ENCODE measurements at regions not wholly inside any gene's neighbourhood (a gene's known extent, or its start where the extent isn't known, plus 50 kb on each side); places are given as distances from the start of the nearest gene placed in this dataset.

- H3K23ac ChIP-seq (ENCODE audit: insufficient read length): no peak overlapping the region
- H3K79me1 ChIP-seq (ENCODE audit: low read depth, low read length): no peaks in the 10 kb centered on the region
- no peak overlapping the region for H4K5ac ChIP-seq (ENCODE audit: insufficient read length, low read depth, low read length)
- no peaks in the 10 kb centered on the region for H3K79me2 ChIP-seq (ENCODE audit: control insufficient read depth in 1 of 2, insufficient read depth in 2 of 2, low read length in 2 of 2)
- no peaks in the 10 kb centered on the region for H3K9me3 ChIP-seq (ENCODE audit: insufficient read depth in 2 of 2, low read depth in 1 of 2, low read length in 1 of 2)
- no peaks in the 10 kb centered on the region for H3K36me3 ChIP-seq (ENCODE audit: control insufficient read depth in 2 of 4, insufficient read depth in 4 of 4, low read length in 3 of 4)
- H3K4me3 ChIP-seq (ENCODE audit: extremely low read depth in 1 of 4, insufficient read depth in 2 of 4, low read depth in 3 of 4, low read length in 4 of 4): no peak overlapping the region
- no peak overlapping the region for H3K56ac ChIP-seq (replicated peaks; ENCODE audit: insufficient read length, low read depth, low read length)
- ChIA-PET CTCF (ENCODE audit: partially characterized antibody) (no interaction called here), POLR2A (ENCODE audit: partially characterized antibody) (no interaction called here)
- no peaks in the 10 kb centered on the region; a peak in 1 of 7 replicates for H3K4me1 ChIP-seq (replicated peaks in 1 of 4; ENCODE audit: control insufficient read depth in 3 of 4, insufficient read depth in 4 of 4, low read length in 3 of 4)
- H4K91ac ChIP-seq (replicated peaks; ENCODE audit: insufficient read length, low read length): no peak overlapping the region
- H3K14ac ChIP-seq (ENCODE audit: insufficient read length): no peak overlapping the region
- no peak overlapping the region for H2BK5ac ChIP-seq (ENCODE audit: low read depth, low read length)
- no peak overlapping the region for H2BK15ac ChIP-seq (ENCODE audit: low read length)
- H2BK20ac ChIP-seq (ENCODE audit: low read length): no peak overlapping the region
- H3K4me2 ChIP-seq (ENCODE audit: insufficient read depth in 1 of 2, low read depth in 2 of 2, low read length in 2 of 2): no peak overlapping the region
- no peak overlapping the region for H2AFZ ChIP-seq (ENCODE audit: low read length)
- H3K4ac ChIP-seq (replicated peaks; ENCODE audit: insufficient read length, low read depth, low read length): no peak overlapping the region
- FAIRE-seq (no peak), DNase-seq (ENCODE audit: low read depth in 1 of 2, low spot score in 2 of 2) (no peak)
- no peak for TF ChIP-seq MAFK (IDR thresholded peaks at IDR 0.05; ENCODE audit: low read depth, low read length)
- TF ChIP-seq, protein P1, sequence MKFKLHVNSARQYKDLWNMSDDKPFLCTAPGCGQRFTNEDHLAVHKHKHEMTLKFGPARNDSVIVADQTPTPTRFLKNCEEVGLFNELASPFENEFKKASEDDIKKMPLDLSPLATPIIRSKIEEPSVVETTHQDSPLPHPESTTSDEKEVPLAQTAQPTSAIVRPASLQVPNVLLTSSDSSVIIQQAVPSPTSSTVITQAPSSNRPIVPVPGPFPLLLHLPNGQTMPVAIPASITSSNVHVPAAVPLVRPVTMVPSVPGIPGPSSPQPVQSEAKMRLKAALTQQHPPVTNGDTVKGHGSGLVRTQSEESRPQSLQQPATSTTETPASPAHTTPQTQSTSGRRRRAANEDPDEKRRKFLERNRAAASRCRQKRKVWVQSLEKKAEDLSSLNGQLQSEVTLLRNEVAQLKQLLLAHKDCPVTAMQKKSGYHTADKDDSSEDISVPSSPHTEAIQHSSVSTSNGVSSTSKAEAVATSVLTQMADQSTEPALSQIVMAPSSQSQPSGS (IDR thresholded peaks at IDR 0.05; ENCODE audit: low read length): no peak
- TF ChIP-seq CHD1 (IDR thresholded peaks at IDR 0.05; ENCODE audit: low read depth, low read length): no peak
- no peak for TF ChIP-seq PHF8 (conservative IDR thresholded peaks at IDR 0.05; ENCODE audit: low read depth, low read length)
- no peak for TF ChIP-seq POLR2A (IDR thresholded peaks at IDR 0.05; ENCODE audit: control extremely low read depth in 1 of 2, low read depth in 2 of 2, low read length in 2 of 2)
- no peak for TF ChIP-seq KDM1A (IDR thresholded peaks at IDR 0.05; ENCODE audit: borderline replicate concordance, low read length)
- TF ChIP-seq TCF12 (IDR thresholded peaks at IDR 0.05; ENCODE audit: low read depth, low read length): no peak
- H2AK5ac ChIP-seq (ENCODE audit: low read depth, low read length): no peak overlapping the region
- H4K20me1 ChIP-seq (replicated peaks in 1 of 2; ENCODE audit: control insufficient read depth in 1 of 2, insufficient read depth in 2 of 2, low read length in 2 of 2): no peaks in the 10 kb centered on the region
- H2BK12ac ChIP-seq (ENCODE audit: low read depth, low read length): no peak overlapping the region
- no peaks in the 10 kb centered on the region for H3K27me3 ChIP-seq (replicated peaks in 1 of 4; ENCODE audit: control insufficient read depth in 3 of 4, extremely low read depth in 1 of 4, insufficient read depth in 3 of 4, low read length in 3 of 4)
- no peak overlapping the region for H3K9ac ChIP-seq (replicated peaks in 1 of 4; ENCODE audit: extremely low read depth in 1 of 4, low read depth in 3 of 4, low read length in 3 of 4)
- WGBS, 2 experiments (ENCODE audit: extremely low coverage in 1 of 2, insufficient coverage in 1 of 2, insufficient read length in 1 of 2, insufficient replicate concordance in 2 of 2, low coverage in 1 of 2, low lambda C conversion rate in 2 of 2, missing lambda C conversion rate in 1 of 2): 93% methylated on average over 1 of the region's 1 CpG; no CpG with 5 or more reads in 1 of the 2 experiments
- no peak overlapping the region for H3K18ac ChIP-seq (ENCODE audit: extremely low read depth, low read length)
- H4K8ac ChIP-seq (ENCODE audit: extremely low read depth, insufficient read depth, low read length): no peak overlapping the region
- H2BK120ac ChIP-seq (replicated peaks; ENCODE audit: low read depth, low read length): no peak overlapping the region
- no peaks in the 10 kb centered on the region for H3K23me2 ChIP-seq (ENCODE audit: low read depth, low read length)
- no peak overlapping the region for H3K27ac ChIP-seq (ENCODE audit: low read depth, low read length)
Measured at GRCh38 chr2:195122653-195123052, 534.4 kb upstream of the SLC39A10 start.
